NCI-H2227 (cell line): ENCODE measurements at regions not wholly inside any gene's neighbourhood (a gene's known extent, or its start where the extent isn't known, plus 50 kb on each side); places are given as distances from the start of the nearest gene placed in this dataset.

Experiments used
- DNase-seq: peaks from one replicate; lab custom pipeline; 2025; ENCODE audit not compliant: unreplicated experiment; lab: John Stamatoyannopoulos, UW

GRCh38 chr6:44500074-44500473 lies 112.6 kb downstream of the CDC5L start:
- DNase-seq = no peak

- no peak for DNase-seq
Measured at GRCh38 chr6:44503471-44503870, 116.0 kb downstream of the CDC5L start.

- no peak for DNase-seq
Measured at GRCh38 chr6:44504301-44504791, 116.8 kb downstream of the CDC5L start.

GRCh38 chr6:44505751-44506150 lies 118.2 kb downstream of the CDC5L start:
- DNase-seq = no peak

- DNase-seq = no peak
Measured at GRCh38 chr6:44507014-44507413, 119.5 kb downstream of the CDC5L start.

- DNase-seq = no peak
Measured at GRCh38 chr6:44508646-44509045, 121.1 kb downstream of the CDC5L start.

GRCh38 chr6:44511126-44511525 lies 123.6 kb downstream of the CDC5L start:
- DNase-seq = no peak

- no peak for DNase-seq
Measured at GRCh38 chr6:44512868-44513741, 125.6 kb downstream of the CDC5L start.

- DNase-seq = no peak
Measured at GRCh38 chr6:44514085-44514484, 126.6 kb downstream of the CDC5L start.

GRCh38 chr6:44514576-44515193 lies 127.2 kb downstream of the CDC5L start:
- no peak for DNase-seq

- DNase-seq = no peak
Measured at GRCh38 chr6:44522871-44523270, 135.4 kb downstream of the CDC5L start.

- no peak for DNase-seq
Measured at GRCh38 chr6:44524476-44525227, 137.1 kb downstream of the CDC5L start.

GRCh38 chr6:44525761-44526351 lies 138.3 kb downstream of the CDC5L start:
- no peak for DNase-seq

GRCh38 chr6:44527181-44527580 lies 139.7 kb downstream of the CDC5L start:
- no peak for DNase-seq

- DNase-seq = no peak
Measured at GRCh38 chr6:44527583-44528369, 140.3 kb downstream of the CDC5L start.

GRCh38 chr6:44528370-44528644 lies 140.8 kb downstream of the CDC5L start:
- no peak for DNase-seq

- no peak for DNase-seq
Measured at GRCh38 chr6:44528716-44529115, 141.2 kb downstream of the CDC5L start.

GRCh38 chr6:44529146-44529905 lies 141.8 kb downstream of the CDC5L start:
- no peak for DNase-seq

GRCh38 chr6:44530209-44530909 lies 142.9 kb downstream of the CDC5L start:
- DNase-seq = no peak

GRCh38 chr6:44530910-44531234 lies 143.4 kb downstream of the CDC5L start:
- DNase-seq = no peak
